HG02759 (cell line): ENCODE measurements at regions not wholly inside any gene's neighbourhood (a gene's known extent, or its start where the extent isn't known, plus 50 kb on each side); places are given as distances from the start of the nearest gene placed in this dataset.
"Not testable (repeated sequence)": the region's sequence is repeated elsewhere in the genome, so short reads cannot be mapped to it uniquely, and the experiment has no call there.

Source experiments
- ATAC-seq: cut with Tn5 transposase; IDR thresholded peaks from one replicate; pipeline ENCODE4 v1.9.1; 2021; ENCODE audit warnings: mild to moderate bottlenecking, moderate library complexity; ENCODE audit not compliant: unreplicated experiment

DNA sequence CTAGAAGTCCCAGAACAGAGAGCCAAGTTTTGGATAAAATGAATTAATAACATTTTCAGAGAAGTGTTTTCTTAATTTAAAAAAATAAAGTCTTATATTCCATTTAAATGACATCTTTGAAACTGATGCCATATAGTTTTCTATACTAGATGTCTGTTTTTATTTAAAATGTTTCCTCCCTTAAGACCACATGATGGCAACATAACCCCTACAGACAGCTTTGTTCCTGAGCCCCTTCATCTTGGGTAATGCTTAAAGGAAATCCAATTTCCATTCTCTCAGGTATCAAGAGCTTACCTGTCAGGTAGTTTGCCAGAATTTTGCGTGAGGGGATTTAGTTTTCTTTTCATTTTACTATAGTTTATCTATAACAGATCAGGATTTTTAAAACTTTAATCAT, 181.4 kb upstream of the UGT8 start:
- ATAC-seq = no peak

DNA sequence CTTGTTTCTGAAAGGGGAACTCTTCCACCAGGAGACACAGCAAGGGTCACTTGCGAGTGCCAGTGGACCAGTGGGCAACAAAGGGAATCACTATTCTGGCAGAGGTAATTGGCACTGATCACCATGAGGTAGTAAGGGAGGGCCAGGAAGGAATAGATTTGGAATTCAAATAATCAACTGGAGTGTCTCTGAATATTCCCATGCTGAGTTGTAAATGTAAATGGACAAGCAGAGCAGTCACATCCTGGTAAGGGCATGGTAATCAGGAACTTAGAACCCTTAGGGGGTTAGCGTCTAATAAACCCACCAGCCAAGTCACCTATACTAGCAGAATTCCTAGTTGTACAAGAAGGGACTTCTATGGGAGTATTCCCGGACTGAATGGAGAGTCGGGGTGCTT, 178.5 kb upstream of the UGT8 start:
- no peak for ATAC-seq

DNA sequence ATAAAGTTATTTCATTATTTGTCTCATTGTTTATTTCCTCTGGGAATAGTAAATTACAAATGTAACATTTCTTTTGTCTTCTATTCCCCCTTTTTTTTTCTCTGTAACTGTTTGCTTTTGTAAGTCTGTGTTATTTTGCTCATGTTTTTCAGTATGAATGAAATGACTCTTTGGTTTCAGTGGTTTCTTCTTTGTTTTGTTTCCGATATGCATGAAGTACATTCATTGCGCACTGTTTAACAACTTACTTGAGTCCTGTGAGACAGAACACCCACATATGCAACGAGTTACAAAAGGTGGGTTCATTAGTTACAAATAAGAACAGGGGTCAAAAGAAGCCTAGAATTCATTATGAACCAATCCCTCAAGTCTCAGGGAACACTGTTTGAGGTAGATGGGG, 175.0 kb upstream of the UGT8 start:
- ATAC-seq = peak; percentile 92

DNA sequence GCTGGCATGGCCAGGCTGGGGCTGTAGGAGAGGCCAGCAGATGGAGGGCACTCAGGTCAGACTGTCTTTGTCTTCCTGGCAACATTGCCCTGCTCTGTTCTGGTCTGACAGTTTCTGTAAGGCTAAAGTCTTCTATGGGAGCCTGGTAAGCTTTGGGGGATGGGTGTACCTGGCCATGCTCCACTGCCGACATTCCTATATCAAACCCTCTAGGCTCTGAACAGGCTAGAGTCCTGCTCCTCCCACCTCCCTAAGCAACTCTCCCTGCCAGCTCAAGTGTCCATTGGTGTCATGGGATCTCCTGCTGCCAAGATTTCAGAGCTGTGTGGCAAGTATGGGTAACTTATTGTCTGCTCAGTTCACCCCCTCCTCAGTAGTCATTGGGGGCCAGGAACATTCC, 163.5 kb upstream of the UGT8 start:
- no peak for ATAC-seq

- ATAC-seq = no peak
These were observed 155.8 kb upstream of the UGT8 start for GRCh38 chr4:114442856-114443255.

DNA sequence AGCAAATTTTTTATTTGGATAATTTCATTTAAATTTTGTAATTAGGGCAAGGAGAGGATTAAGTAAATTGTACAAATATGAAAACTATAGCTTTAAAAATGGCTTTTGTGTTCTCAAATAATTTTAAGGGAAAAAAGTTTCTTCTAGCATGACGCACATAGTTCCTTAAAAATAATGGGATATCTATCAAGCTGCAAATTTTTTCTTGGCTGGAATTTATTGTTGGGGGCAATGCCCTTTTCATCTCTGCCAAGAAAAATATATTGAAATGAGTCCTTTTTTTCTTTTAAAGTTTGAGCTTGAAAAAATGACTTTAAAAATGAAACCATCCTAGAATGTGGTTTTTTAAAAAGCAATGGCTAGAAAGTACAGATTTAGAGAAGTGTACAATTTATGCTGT, 154.4 kb upstream of the UGT8 start:
- ATAC-seq = no peak

DNA sequence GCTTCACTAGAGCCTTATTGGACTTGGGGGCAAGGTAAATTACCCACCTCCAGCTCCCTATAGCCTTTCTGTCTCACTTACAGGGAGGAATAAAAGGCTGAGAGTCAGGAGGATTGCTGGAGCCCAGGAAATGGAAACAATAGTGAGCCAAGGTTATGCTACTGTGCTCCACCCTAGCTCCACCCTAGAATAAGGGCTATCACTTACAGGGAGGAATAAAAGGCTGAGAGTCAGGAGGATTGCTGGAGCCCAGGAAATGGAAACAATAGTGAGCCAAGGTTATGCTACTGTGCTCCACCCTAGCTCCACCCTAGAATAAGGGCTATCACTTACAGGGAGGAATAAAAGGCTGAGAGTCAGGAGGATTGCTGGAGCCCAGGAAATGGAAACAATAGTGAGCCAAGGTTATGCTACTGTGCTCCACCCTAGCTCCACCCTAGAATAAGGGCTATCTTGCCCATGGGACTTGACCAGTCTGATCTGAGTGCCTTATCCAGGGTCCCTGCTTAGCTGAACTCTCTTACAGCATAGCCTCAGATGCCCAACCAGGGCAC, 150.6 kb upstream of the UGT8 start:
- not testable (repeated sequence) for ATAC-seq

- ATAC-seq = no peak
These were observed 139.9 kb upstream of the UGT8 start for GRCh38 chr4:114458728-114459127.

DNA sequence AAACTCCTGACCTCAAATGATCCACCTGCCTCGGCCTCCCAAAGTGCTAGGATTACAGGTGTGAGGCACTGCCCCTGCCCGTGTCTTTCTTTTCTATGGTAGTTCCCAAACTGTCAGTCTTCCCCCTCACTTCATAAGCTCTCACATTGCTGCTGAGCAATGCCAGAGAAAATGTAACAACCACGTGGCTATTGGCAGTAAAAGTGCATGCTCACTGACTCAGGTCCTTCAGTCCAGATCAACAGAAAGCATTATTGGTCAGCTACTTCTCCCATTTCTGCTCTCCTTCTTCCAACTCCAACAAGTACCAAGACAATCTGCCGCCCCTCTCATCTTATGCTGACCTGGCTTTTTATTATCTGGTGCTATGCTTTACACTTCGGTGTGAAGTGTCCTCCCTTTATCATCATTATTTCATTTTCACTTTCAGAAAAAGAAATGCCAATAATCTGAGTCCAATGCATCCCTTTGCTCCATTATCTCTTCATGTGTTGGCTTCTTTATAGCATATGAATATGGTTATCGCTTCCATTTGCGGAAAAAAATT, 133.8 kb upstream of the UGT8 start:
- ATAC-seq = no peak

- no peak for ATAC-seq
These were observed 132.8 kb upstream of the UGT8 start for GRCh38 chr4:114465766-114466165.

GRCh38 chr4:114466299-114466698, 132.3 kb upstream of the UGT8 start:
- ATAC-seq = no peak

- no peak for ATAC-seq
These were observed 126.2 kb upstream of the UGT8 start for GRCh38 chr4:114472269-114473032.

- no peak for ATAC-seq
These were observed 124.3 kb upstream of the UGT8 start for GRCh38 chr4:114474188-114474800.

DNA sequence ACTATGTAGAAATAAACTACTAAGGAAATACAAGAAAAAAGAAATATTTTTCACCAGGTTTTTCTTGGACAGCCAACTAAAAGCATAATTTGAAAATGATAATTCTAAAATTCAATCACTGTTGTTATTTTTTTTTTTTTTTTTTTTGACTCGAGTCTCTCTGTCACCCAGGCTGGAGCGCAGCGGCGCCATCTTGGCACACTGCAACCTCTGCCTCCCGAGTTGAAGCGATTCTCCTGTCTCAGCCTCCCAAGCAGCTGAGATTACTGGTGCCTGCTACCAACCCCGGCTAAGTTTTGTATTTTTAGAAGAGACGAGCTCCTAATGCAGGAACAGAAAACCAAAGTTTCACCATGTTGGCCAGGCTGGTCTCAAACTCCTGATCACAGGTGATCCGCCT, 122.3 kb upstream of the UGT8 start:
- ATAC-seq = no peak

- ATAC-seq = no peak
These were observed 119.0 kb upstream of the UGT8 start for GRCh38 chr4:114479595-114479994.

- ATAC-seq = no peak
These were observed 116.8 kb upstream of the UGT8 start for GRCh38 chr4:114481856-114482255.

DNA sequence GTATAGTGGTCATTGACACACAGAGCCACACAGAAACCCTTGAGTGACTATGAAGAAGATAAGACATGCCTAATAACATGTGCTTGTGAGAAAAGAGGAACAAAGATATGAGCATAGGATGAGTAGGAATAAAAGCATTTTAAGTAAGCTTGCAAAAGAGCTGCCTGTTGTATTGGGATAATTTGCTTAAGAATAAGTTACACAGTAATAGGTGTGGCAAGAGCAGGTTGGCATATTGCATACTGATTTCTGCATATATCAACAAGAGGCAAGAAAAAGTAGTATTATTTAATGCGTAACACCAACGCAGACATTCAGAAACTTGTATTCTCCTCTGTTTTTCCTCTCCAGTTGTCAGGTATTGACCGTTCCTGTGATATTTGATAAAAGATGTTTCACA, 111.5 kb upstream of the UGT8 start:
- ATAC-seq = no peak

- no peak for ATAC-seq
These were observed 110.2 kb upstream of the UGT8 start for GRCh38 chr4:114488301-114488982.

- no peak for ATAC-seq
These were observed 104.3 kb upstream of the UGT8 start for GRCh38 chr4:114494246-114494803.

- ATAC-seq = no peak
These were observed 103.1 kb upstream of the UGT8 start for GRCh38 chr4:114495471-114495928.

DNA sequence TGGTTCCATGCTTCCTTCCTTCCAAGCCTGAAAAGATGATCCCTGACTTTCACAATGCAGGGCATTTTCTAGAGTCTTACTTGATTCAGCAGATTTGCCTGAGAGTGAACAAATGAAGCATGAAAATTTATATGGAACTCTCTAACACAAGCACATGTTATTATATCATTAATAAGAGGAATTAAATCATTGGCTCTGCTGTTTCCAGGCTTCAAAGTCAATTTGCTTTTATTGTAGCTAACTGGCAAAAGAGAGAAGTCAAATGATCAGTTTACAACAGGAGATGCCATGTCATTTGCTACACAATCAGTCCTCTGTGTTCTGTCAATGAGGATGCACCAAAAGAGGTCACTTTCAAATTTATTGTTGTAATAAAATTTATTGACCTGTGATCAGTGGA, 101.5 kb upstream of the UGT8 start:
- no peak for ATAC-seq
